ENCODE measurements at regions not wholly inside any gene's neighbourhood (a gene's known extent, or its start where the extent isn't known, plus 50 kb on each side); places are given as distances from the start of the nearest gene placed in this dataset.

DNA sequence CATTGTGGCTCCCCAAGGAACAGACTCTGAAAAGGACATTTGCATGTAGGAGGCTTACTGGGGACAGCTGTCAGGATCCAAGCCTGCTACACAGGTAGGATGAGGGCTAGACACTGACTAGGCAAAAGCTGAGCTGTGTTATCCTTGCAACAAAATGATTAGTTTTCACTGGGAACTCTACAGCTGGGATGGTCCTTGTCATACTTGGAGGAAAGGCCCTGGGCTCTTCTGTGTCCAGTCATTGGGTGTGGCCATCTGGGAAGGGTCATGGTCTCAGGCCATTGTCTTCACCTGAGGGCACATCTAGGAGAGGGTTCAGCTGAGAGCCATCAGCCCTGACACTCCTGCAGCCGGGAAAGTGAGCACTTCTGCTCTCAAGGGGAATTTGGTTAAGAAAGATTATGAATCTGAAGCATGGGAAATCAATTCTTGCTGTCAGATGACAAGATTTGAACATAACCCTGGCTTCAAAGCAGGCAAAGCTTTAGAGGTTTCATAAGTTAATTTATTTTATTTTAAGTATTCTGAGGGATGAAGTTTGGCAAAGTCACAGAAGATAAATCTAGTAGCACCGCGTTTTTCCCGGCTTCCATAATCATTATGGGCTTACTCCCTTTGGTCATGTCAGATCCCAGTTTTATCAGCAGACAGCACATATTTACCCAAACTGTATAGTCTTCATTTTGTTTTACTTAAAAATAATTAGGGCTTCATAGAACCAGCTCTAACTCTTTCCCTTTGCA is 78.4 kb upstream of the SLC22A23 start:
- TF ChIP-seq, protein P1, sequence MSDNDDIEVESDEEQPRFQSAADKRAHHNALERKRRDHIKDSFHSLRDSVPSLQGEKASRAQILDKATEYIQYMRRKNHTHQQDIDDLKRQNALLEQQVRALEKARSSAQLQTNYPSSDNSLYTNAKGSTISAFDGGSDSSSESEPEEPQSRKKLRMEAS (IDR thresholded peaks at IDR 0.05; ENCODE audit: low read depth), result no peak
- no peak for TF ChIP-seq GABPA (IDR thresholded peaks at IDR 0.05; ENCODE audit: low read depth)
- TF ChIP-seq EZH2phosphoT487 (IDR thresholded peaks at IDR 0.05; ENCODE audit: borderline replicate concordance, low read depth), result no peak
- TF ChIP-seq, protein P2, sequence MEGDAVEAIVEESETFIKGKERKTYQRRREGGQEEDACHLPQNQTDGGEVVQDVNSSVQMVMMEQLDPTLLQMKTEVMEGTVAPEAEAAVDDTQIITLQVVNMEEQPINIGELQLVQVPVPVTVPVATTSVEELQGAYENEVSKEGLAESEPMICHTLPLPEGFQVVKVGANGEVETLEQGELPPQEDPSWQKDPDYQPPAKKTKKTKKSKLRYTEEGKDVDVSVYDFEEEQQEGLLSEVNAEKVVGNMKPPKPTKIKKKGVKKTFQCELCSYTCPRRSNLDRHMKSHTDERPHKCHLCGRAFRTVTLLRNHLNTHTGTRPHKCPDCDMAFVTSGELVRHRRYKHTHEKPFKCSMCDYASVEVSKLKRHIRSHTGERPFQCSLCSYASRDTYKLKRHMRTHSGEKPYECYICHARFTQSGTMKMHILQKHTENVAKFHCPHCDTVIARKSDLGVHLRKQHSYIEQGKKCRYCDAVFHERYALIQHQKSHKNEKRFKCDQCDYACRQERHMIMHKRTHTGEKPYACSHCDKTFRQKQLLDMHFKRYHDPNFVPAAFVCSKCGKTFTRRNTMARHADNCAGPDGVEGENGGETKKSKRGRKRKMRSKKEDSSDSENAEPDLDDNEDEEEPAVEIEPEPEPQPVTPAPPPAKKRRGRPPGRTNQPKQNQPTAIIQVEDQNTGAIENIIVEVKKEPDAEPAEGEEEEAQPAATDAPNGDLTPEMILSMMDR (IDR thresholded peaks at IDR 0.05), result no peak

Measured in SK-N-SH (cell line).